ENCODE measurements at regions not wholly inside any gene's neighbourhood (a gene's known extent, or its start where the extent isn't known, plus 50 kb on each side); places are given as distances from the start of the nearest gene placed in this dataset.

GRCh38 chr2:147641651-147642050, 203.2 kb upstream of the ACVR2A start:
- no peaks in the 10 kb centered on the region for H4K20me1 ChIP-seq (replicated peaks; ENCODE audit: insufficient read depth)
- Mint-ChIP-seq H3K4me1 (peaks cover 13% of the 10 kb centered on the region), H3K9me3 (no peaks in the 10 kb centered on the region), H3K36me3 (ENCODE audit: low read depth) (no peaks in the 10 kb centered on the region), H3K27ac (no peak overlapping the region), H3K27me3 (ENCODE audit: insufficient read depth, low read depth, poor library complexity) (peaks cover 2% of the 10 kb centered on the region), H3K4me3 (no peak overlapping the region)
- no peaks in the 10 kb centered on the region for H3K36me3 ChIP-seq (ENCODE audit: insufficient read depth)
- no peaks in the 10 kb centered on the region for H3K79me2 ChIP-seq (replicated peaks; ENCODE audit: insufficient read depth)
- DNase-seq (ENCODE audit: low spot score) (no peak), ATAC-seq (no peak)
- peaks cover 6% of the 10 kb centered on the region for H3K4me1 ChIP-seq (ENCODE audit: insufficient read depth)
- H3K4me3 ChIP-seq: no peak overlapping the region
- no peaks in the 10 kb centered on the region for H3F3A ChIP-seq (replicated peaks; ENCODE audit: low read depth)
- no peak overlapping the region for H2AFZ ChIP-seq
- H3K27ac ChIP-seq (ENCODE audit: low read depth): no peak overlapping the region
- H3K4me2 ChIP-seq: no peak overlapping the region
- H3K9me2 ChIP-seq (ENCODE audit: insufficient read depth): peaks cover 11% of the 10 kb centered on the region; the same call in 1 of the 2 replicates
- no peaks in the 10 kb centered on the region for H3K27me3 ChIP-seq (ENCODE audit: insufficient read depth)
- TF ChIP-seq ZNF114 (CRISPR knock-in tag; IDR thresholded peaks at IDR 0.05): no peak
- no peak for TF ChIP-seq ZNF462 (CRISPR knock-in tag; IDR thresholded peaks at IDR 0.05)
- TF ChIP-seq JUNB (IDR thresholded peaks at IDR 0.05; ENCODE audit: unreplicated experiment): no peak
- TF ChIP-seq CTCF (conservative IDR thresholded peaks at IDR 0.05; ENCODE audit: low read depth in 2 of 2): no peak
- no peak for TF ChIP-seq ZNF331 (CRISPR knock-in tag; IDR thresholded peaks at IDR 0.05; ENCODE audit: low read depth)
- TF ChIP-seq REST (IDR thresholded peaks at IDR 0.05; ENCODE audit: unreplicated experiment): no peak
- no peak for TF ChIP-seq STAT1 (IDR thresholded peaks at IDR 0.05; ENCODE audit: unreplicated experiment)
- no peak for TF ChIP-seq ETS1 (IDR thresholded peaks at IDR 0.05)
- TF ChIP-seq EZH2 (IDR thresholded peaks at IDR 0.05; ENCODE audit: low read depth, unreplicated experiment): no peak
- no peak for TF ChIP-seq CREB1 (CRISPR knock-in tag; IDR thresholded peaks at IDR 0.05; ENCODE audit: low read depth)
- TF ChIP-seq EZH2phosphoT487 (IDR thresholded peaks at IDR 0.05; ENCODE audit: unreplicated experiment): no peak
- no peak for TF ChIP-seq POLR2AphosphoS5 (IDR thresholded peaks at IDR 0.05; ENCODE audit: low read depth)
- TF ChIP-seq NANOG (IDR thresholded peaks at IDR 0.05; ENCODE audit: borderline replicate concordance): no peak

Data from GM23338 (cell line).